HK-2 (cell line): ENCODE measurements at regions not wholly inside any gene's neighbourhood (a gene's known extent, or its start where the extent isn't known, plus 50 kb on each side); places are given as distances from the start of the nearest gene placed in this dataset.

Experiments
- DNase-seq: peaks from one replicate; pipeline ENCODE4 v3.0.0-alpha.2; 2018; ENCODE audit not compliant: unreplicated experiment

DNA sequence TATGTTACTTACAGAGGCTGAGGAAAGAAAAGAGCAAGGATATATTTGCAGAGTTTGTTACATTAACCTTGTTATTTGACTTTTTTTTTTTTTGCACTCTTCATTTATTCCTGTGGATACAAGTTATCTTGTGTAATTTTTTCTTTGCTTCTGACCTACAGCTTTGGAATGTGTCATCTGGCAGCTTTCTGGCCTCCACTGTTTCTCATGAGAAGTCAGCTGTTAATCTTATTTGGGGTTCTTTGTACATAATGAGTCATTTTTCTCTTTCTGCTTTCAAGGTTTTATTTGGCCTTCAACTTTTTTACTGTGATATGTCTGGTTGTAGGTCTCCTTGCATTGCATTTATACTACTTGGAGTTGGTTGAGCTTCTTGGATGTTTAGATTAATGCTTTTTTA, 333.4 kb downstream of the SMOC2 start:
- no peak for DNase-seq

DNA sequence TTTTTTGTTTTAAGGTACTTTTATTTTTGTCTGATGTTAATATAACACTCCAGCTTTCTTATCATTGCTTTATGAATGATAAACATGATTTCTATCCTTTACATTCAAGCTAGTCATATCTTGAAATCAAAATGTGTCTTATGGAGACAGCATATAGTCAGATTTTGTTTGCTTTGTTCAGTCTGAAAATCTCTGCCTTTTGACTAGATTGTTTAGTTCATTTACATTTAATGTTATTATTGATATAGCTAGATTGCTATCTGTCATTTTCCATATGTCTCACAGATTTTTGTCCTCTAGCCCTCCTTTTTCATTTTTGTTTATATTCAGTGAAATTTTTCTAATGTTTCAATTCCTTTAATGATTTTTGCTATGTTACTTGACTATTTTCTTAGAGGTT, 332.8 kb downstream of the SMOC2 start:
- DNase-seq = no peak

- DNase-seq = no peak
These were observed 324.8 kb downstream of the SMOC2 start for GRCh38 chr6:168765752-168766151.

GRCh38 chr6:168756009-168756634, 315.1 kb downstream of the SMOC2 start:
- DNase-seq = no peak

GRCh38 chr6:168746643-168747042, 305.7 kb downstream of the SMOC2 start:
- no peak for DNase-seq

DNA sequence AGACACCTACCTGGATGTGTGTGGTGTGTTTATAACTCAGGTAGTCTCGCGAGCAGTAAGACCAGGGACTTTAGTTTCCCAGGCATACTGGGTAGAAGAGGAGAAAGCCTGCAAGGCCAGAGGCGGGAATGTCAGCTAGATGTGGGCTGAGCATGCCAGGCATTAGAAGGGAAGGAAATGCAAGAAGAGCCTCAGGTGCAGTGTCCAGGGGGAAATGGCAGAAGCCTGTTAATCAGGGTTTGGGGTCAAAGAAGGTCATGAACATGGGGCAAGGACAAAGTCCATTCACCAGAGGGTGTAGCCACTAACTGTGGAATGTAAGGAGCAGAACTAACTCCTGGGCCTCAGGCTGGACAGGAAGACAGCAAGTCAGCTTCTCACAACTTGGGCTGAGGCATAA, 305.0 kb downstream of the SMOC2 start:
- no peak for DNase-seq

- DNase-seq = no peak
These were observed 303.9 kb downstream of the SMOC2 start for GRCh38 chr6:168744861-168745260.

DNA sequence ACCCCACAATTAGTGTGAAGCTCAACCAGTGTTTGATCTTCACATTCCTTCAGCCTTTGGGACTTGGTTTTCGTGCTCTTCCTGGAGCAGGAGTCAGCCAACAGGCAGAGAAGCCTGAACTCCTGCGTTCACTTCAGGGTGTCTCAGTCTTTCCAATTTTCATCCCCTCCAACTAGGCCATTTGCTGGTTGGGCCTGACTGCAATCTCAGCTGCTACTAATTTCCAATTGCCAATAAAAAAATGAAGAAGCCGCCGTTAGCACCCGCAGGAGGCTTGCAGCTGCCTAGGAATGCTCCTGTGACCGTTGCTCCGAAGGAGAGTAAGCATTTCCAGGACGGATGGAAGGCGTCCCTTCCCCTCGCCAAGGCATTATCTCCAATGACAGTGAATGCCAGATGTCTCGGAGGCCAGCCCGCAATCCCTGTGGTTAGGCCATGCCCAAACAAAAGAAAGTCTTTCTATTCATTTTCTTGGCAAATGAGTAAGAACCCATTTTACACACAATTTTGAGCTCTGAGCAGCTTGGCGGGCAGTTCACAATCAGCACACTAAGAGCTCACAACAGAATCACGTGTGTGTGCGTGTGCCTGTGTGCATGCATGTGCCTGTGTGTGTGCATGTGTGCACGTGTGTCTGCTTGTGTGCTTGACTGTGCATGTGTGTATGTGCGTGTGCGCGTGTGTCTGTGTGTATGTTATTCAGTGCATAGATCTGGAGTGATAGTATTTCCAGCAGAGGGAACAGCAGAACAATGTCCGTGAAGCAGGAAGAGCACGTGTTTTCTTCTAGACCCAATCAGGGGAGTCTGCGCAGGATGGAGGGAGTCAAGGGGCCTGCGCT, 301.2 kb downstream of the SMOC2 start:
- DNase-seq = no peak

DNA sequence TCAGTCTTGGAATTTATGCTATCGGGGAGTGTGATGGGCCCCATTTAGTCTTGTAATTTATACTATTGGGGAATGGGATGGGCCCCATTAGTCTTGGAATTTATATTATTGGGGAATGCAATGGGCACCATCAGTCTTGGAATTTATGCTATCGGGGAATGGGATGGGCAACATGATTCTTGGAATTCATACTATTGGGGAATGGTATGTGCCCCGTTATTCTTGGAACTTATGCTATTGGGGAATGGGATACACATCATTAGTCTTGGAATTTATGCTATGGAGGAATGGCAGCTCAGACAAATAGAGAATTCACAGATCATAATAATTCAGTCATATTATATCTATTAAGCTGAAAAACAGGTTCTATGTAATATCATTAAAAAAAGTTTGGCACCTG, 300.3 kb downstream of the SMOC2 start:
- DNase-seq = no peak

DNA sequence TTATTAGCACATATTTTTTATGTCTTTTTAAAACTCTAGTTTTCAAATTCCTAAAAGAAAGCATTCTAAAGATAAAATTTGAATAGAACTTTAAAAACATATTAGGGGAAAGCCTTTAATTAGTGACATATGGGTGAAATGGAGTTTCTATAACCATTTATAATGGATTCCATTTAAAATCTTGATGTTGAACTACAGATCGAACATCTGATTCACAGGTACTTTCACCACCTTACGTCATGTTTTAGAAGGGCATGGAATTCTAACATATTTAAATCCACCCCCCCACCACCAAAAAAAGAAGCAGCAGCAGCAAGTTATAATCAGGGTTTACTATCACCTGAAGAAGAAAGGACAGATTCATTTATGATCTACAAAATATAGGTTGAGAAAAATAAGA, 298.4 kb downstream of the SMOC2 start:
- no peak for DNase-seq

GRCh38 chr6:168737481-168737880, 296.5 kb downstream of the SMOC2 start:
- no peak for DNase-seq

DNA sequence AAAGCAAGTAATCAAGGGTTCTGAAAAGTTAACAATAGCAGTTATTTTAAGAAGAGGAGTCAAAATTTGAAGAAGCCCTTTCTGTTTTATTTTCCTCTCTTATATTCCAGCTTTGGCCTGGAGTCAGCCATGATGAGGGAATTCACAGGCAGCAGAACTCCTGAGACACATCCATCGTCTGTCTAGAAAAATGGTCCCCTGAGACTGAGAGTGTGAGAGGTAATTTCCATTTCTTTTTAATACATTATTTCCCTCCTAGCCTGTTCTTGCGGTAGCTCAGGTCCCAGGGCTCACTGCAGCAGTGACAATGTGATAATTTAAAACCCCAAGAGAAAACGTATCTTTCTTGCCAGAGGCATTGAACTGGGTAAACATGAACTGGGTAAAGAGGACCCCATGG, 296.0 kb downstream of the SMOC2 start:
- no peak for DNase-seq

DNA sequence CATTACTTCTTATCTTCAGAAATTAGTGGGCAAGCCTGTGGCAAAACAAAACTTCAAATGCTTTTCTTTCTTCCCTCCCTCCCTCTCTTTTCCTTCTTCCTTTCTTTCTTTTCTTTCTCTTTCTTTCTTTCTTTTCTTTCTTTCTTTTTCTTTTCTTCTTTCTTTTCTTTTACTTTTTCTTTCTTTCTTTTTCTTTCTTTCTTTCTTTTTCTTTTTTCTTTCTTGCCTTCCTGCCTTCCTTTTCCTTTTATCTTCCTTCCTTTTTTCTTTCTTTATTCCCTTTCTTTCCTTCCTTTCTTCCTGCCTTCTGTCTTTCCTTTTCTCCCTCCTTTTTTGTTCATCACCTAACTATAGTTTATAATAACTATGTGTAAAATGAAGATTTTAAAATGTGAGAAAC, 295.1 kb downstream of the SMOC2 start:
- no peak for DNase-seq

GRCh38 chr6:168735268-168735949, 294.4 kb downstream of the SMOC2 start:
- no peak for DNase-seq

DNA sequence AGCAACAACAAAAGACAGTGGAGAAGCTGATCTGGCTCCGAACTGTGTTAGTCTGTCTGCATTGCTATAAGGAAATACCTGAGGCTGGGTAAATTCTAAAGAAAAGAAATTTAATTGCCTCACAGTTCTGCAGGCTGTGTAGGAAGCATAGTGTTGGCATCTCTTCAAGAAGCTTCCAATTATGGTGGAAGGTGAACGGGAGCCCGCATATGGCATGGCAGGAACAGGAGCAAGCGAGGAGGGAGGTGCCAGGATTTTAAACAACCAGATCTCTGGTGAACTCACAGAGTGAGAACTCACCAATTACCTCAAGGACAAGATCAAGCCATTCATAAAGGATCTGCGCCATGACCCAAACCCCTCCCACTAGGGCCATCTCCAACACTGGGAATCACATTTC, 293.5 kb downstream of the SMOC2 start:
- DNase-seq = no peak

GRCh38 chr6:168732676-168733075, 291.7 kb downstream of the SMOC2 start:
- no peak for DNase-seq

- no peak for DNase-seq
These were observed 290.1 kb downstream of the SMOC2 start for GRCh38 chr6:168730931-168731716.

- DNase-seq = no peak
These were observed 287.1 kb downstream of the SMOC2 start for GRCh38 chr6:168728056-168728455.

DNA sequence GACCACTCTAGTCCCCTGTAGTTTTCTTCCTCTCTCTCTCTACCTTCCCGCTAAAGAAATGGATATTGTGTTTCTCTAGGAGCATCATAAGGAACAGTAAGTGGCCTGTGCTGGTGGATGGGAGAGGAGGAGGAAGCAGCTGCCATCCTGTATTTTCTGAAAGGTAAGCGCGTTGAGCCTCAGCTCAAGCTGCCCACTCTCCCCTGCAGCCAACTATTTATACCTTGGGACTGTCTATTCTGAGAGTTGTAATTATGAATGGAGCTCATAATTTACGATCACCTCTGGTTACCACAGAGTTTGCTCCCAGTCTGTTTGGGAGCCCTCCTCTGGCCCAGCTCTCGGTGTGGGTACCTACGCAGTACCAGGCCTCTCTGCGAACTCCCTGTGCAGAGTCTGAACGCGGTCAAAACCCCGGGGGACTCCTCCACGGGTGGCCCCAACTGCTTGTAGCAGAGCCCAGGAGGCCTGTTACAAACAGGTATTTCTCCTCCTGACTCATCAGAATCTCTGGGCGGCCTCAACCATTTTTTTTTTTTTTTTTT, 285.4 kb downstream of the SMOC2 start:
- no peak for DNase-seq

- no peak for DNase-seq
These were observed 284.8 kb downstream of the SMOC2 start for GRCh38 chr6:168725802-168726201.

DNA sequence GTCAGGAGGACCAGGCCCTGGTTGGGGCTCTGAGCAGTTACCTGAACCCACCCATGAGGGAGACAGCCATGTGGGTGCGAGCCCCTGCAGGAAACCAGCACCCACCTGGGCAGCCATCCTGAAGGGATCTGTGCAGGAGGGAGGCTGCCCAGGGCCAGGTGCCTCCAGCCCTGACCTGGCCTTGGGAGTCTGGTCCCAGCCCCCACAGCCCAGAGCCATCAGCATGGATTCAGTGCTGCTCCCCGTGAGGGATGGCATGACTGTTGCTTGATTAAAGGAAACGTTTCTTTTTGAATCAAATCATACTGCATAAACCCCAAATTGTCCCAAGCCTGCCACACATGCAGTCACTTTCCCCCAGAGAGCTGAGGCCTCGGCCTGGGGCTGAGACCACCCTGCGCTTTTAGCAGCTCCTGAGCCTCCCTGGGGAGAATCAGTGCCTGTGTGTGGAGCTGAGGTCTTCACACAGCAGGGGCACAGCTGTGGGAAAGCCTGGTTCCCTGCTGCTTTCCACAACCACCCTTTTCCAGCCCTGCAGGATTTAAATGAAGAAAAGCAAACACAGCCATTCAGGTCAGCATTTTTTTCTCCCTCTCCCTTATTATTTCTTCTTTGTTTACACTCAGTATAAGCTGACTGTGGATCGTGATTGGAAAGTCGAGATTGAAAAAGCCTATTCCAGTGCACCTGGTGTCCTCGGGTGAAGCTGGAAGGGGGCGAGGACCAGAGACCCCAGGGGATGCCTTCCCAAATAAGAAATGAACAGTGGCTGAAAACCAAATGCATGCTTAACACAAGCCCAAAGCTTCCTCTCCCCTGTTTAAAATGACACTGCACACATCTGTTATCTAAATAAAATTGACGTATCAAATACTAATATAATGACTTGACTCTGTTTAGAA, 283.9 kb downstream of the SMOC2 start:
- no peak for DNase-seq
